ENCODE measurements at regions not wholly inside any gene's neighbourhood (a gene's known extent, or its start where the extent isn't known, plus 50 kb on each side); places are given as distances from the start of the nearest gene placed in this dataset.
"Not testable (repeated sequence)": the region's sequence is repeated elsewhere in the genome, so short reads cannot be mapped to it uniquely, and the experiment has no call there.

GRCh38 chrX:104482757-104483156 lies 83.2 kb upstream of the IL1RAPL2 start:
- WGBS, 2 donors = 16 to 19% methylated on average over 2 of the region's 2 CpGs
- intact Hi-C loops (cut with DNase I) = no loop called here
- H3K27me3 ChIP-seq = peaks cover 0 to 10% (median 0%) of the 10 kb centered on the region in 4 donors
- no peaks in the 10 kb centered on the region for H3K9me3 ChIP-seq
- ATAC-seq = no peak
- no peak overlapping the region for H3K27ac ChIP-seq
- DNase-seq = no peak
- FAIRE-seq = peak; percentile 65
- H3K36me3 ChIP-seq = no peaks in the 10 kb centered on the region
- H3K4me1 ChIP-seq = no peaks in the 10 kb centered on the region
- TF ChIP-seq CTCF (IDR thresholded peaks at IDR 0.05) = no peak
- no peak overlapping the region for H3K4me3 ChIP-seq

- no peak for TF ChIP-seq CTCF (IDR thresholded peaks at IDR 0.05)
- Histone ChIP-seq H3K36me3 (no peaks in the 10 kb centered on the region), H3K27ac (no peak overlapping the region), H3K4me1 (no peaks in the 10 kb centered on the region), H3K4me3 (no peak overlapping the region), H3K27me3 (no peaks in the 10 kb centered on the region), H3K9me3 (no peaks in the 10 kb centered on the region)
- ATAC-seq (no peak), DNase-seq (no peak), FAIRE-seq (no peak)
- WGBS, 2 donors = 0 to 27% methylated on average over 1 of the region's 1 CpG
- intact Hi-C loops (cut with DNase I) = no loop called here
Observed at GRCh38 chrX:104469771-104470170, 96.2 kb upstream of the IL1RAPL2 start.

- ATAC-seq (no peak), DNase-seq (no peak), FAIRE-seq (no peak)
- Histone ChIP-seq H3K27ac (no peak overlapping the region), H3K36me3 (no peaks in the 10 kb centered on the region), H3K9me3 (no peaks in the 10 kb centered on the region), H3K4me3 (no peak overlapping the region), H3K4me1 (no peaks in the 10 kb centered on the region), H3K27me3 (no peaks in the 10 kb centered on the region)
- intact Hi-C loops (cut with DNase I) = no loop called here
- TF ChIP-seq CTCF (IDR thresholded peaks at IDR 0.05) = no peak
- 64 to 72% methylated on average over 4 of the region's 4 CpGs for WGBS, 2 donors
Observed at GRCh38 chrX:104459796-104460195, 106.2 kb upstream of the IL1RAPL2 start.

GRCh38 chrX:104457130-104457529 lies 108.9 kb upstream of the IL1RAPL2 start:
- H3K4me1 ChIP-seq; H3K36me3 ChIP-seq; H3K9me3 ChIP-seq; ATAC-seq; FAIRE-seq; intact Hi-C loops (cut with DNase I); H3K27ac ChIP-seq; H3K4me3 ChIP-seq; H3K27me3 ChIP-seq; DNase-seq: not testable (repeated sequence)
- WGBS, 2 donors = 75 to 85% methylated on average over 2 of the region's 2 CpGs

GRCh38 chrX:104450316-104450715 lies 115.7 kb upstream of the IL1RAPL2 start:
- no peak overlapping the region for H3K27ac ChIP-seq
- H3K36me3 ChIP-seq = no peaks in the 10 kb centered on the region
- 45 to 64% methylated on average over 1 of the region's 1 CpG for whole genome bisulfite sequencing, 2 donors
- no peaks in the 10 kb centered on the region for H3K9me3 ChIP-seq
- DNase-seq (no peak), ATAC-seq (no peak), FAIRE-seq (no peak)
- intact Hi-C loops (cut with DNase I) = no loop called here
- H3K4me3 ChIP-seq = no peak overlapping the region
- H3K27me3 ChIP-seq = no peaks in the 10 kb centered on the region
- no peak for TF ChIP-seq CTCF (IDR thresholded peaks at IDR 0.05)
- no peaks in the 10 kb centered on the region for H3K4me1 ChIP-seq

- no peak for DNase-seq
- ATAC-seq = no peak
- WGBS, 2 donors = 28 to 44% methylated on average over 2 of the region's 2 CpGs
- no peak overlapping the region for H3K27ac ChIP-seq
- no peaks in the 10 kb centered on the region for H3K27me3 ChIP-seq
- H3K4me1 ChIP-seq = no peaks in the 10 kb centered on the region
- no peaks in the 10 kb centered on the region for H3K9me3 ChIP-seq
- FAIRE-seq = no peak
- no peak for TF ChIP-seq CTCF (IDR thresholded peaks at IDR 0.05)
- no peaks in the 10 kb centered on the region for H3K36me3 ChIP-seq
- H3K4me3 ChIP-seq = no peak overlapping the region
- intact Hi-C loops (cut with DNase I) = no loop called here
Observed at GRCh38 chrX:104445591-104445990, 120.4 kb upstream of the IL1RAPL2 start.

Data from pancreas (tissue), 10 donors.